CD4-positive, alpha-beta memory T cell (primary cell): ENCODE measurements at regions not wholly inside any gene's neighbourhood (a gene's known extent, or its start where the extent isn't known, plus 50 kb on each side); places are given as distances from the start of the nearest gene placed in this dataset.
"Not testable (repeated sequence)": the region's sequence is repeated elsewhere in the genome, so short reads cannot be mapped to it uniquely, and the experiment has no call there.

Experiments used
- CTCF ChIA-PET: fragments of 350-600 bp; sonication (Branson Sonifier 250); formaldehyde crosslinking; loops from one replicate; lab custom pipeline; 2021; ENCODE audit warnings: inconsistent platforms; ENCODE audit not compliant: partially characterized antibody; lab: Charles Lee
- POLR2A ChIA-PET: fragments of 350-600 bp; sonication (Branson Sonifier 250); formaldehyde crosslinking; loops from one replicate; lab custom pipeline; 2021; ENCODE audit not compliant: partially characterized antibody; lab: Charles Lee
- DNase-seq, 5 donors: peaks; one replicate each; pipeline versions ENCODE4 v3.0.0 to v3.0.0-alpha.2; 2020 to 2022; ENCODE audit warnings: mixed read lengths in 1 of 5
- H3K27ac ChIP-seq: one replicate; pipeline ENCODE4 v1.7.0; 2013; ENCODE audit warnings: low read depth, low read length
- H3K27me3 ChIP-seq: 2 replicates; pipeline ENCODE4 v1.7.0; 2013; ENCODE audit warnings: mild to moderate bottlenecking, low read length, moderate library complexity; ENCODE audit not compliant: insufficient read depth
- H3K36me3 ChIP-seq: 2 replicates; pipeline ENCODE4 v1.7.0; 2013; ENCODE audit warnings: mild to moderate bottlenecking, low read length, moderate library complexity; ENCODE audit not compliant: insufficient read depth
- H3K4me1 ChIP-seq: 2 replicates; pipeline ENCODE4 v1.7.0; 2013; ENCODE audit warnings: mild to moderate bottlenecking, low read length, moderate library complexity; ENCODE audit not compliant: insufficient read depth
- H3K4me3 ChIP-seq, 2 donors: one replicate each; pipeline ENCODE4 v1.7.0; 2013; ENCODE audit warnings: low read length in 2 of 2, mild to moderate bottlenecking in 1 of 2
- H3K9me3 ChIP-seq, 2 donors: one replicate each; pipeline ENCODE4 v1.7.0; 2013; ENCODE audit warnings: low read length in 2 of 2, control low read depth in 1 of 2; ENCODE audit not compliant: control insufficient read depth in 1 of 2
- H3K27ac Mint-ChIP-seq, 7 donors: one replicate each; pipeline ENCODE4 v1.8.0; 2020 to 2021; ENCODE audit warnings: mixed read lengths in 7 of 7, mild to moderate bottlenecking in 6 of 7, inconsistent platforms in 3 of 7, moderate library complexity in 3 of 7
- H3K27me3 Mint-ChIP-seq, 2 donors: one replicate each; pipeline ENCODE4 v1.8.0; 2020 to 2021; ENCODE audit warnings: mixed read lengths in 2 of 2
- H3K36me3 Mint-ChIP-seq, 2 donors: one replicate each; pipeline ENCODE4 v1.8.0; 2020 to 2021; ENCODE audit warnings: mixed read lengths in 2 of 2, inconsistent platforms in 1 of 2, mild to moderate bottlenecking in 1 of 2
- H3K4me1 Mint-ChIP-seq, 4 donors: one replicate each; pipeline ENCODE4 v1.8.0; 2020 to 2021; ENCODE audit warnings: mixed read lengths in 4 of 4, mild to moderate bottlenecking in 1 of 4
- H3K4me3 Mint-ChIP-seq, 8 donors: one replicate each; pipeline ENCODE4 v1.8.0; 2020 to 2021; ENCODE audit warnings: mixed read lengths in 8 of 8, mild to moderate bottlenecking in 7 of 8, moderate library complexity in 6 of 8, inconsistent platforms in 3 of 8
- H3K9me3 Mint-ChIP-seq, 8 donors: one replicate each; pipeline ENCODE4 v1.8.0; 2020 to 2021; ENCODE audit warnings: mixed read lengths in 8 of 8, mild to moderate bottlenecking in 5 of 8, inconsistent platforms in 3 of 8, moderate library complexity in 1 of 8
- intact Hi-C: fragments of 100-400 bp; cut with micrococcal nuclease; formaldehyde crosslinking; loops from one replicate; pipeline ENCODE4 v1.15.1; 2023

DNA sequence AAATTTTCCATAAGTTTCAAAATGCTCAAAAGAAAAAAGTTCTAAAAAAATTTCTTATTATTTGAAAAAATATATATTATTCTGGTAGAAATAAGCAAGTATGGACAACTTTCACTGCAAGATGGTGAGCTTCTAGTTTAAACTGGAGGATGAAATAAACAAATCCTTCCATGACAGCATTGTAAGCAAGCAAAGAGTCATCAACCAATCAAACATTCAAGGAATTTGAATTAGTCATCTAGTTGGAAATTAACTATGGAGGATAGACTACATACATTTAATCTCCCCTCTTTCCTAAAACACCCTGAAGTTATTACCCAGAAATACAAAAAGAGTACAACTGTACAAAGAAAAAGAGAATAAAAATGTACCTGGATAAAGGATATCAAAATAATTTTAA is 51.0 kb upstream of the IRX5 start:
- H3K36me3 Mint-ChIP-seq: no peaks in the 10 kb centered on the region
- Histone ChIP-seq H3K36me3 (no peaks in the 10 kb centered on the region), H3K27ac (no peak overlapping the region), H3K27me3 (no peaks in the 10 kb centered on the region), H3K4me3 (no peak overlapping the region), H3K9me3 (no peaks in the 10 kb centered on the region), H3K4me1 (no peaks in the 10 kb centered on the region)
- POLR2A ChIA-PET: no interaction called here
- H3K27me3 Mint-ChIP-seq: peaks cover 2 to 4% of the 10 kb centered on the region in 2 donors
- no peak for DNase-seq
- H3K27ac Mint-ChIP-seq: no peak overlapping the region
- no peaks in the 10 kb centered on the region for H3K4me1 Mint-ChIP-seq
- CTCF ChIA-PET: no interaction called here
- peaks cover 0 to 7% (median 5%) of the 10 kb centered on the region in 8 donors for H3K9me3 Mint-ChIP-seq
- H3K4me3 Mint-ChIP-seq: no peak overlapping the region
- intact Hi-C loops: no loop called here

DNA sequence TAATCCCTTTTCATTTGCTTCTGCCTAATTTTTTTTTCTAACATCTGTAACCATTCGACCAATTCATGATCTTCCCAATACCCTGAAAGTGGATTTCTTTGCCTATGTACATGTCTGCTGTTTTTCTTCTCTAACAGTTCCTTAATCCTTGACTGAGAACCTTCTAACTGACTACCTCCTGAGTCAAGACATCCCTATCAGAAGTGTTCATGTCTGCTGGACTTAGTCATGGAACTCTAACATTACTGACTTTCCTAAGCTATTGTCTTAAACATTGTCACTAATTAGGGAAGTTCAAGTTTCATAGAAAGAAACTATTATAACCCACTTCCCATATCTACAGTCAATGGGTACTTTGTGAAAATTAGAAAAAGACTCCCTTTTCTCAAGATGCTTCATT is 52.4 kb upstream of the IRX5 start:
- intact Hi-C loops: no loop called here
- Histone ChIP-seq H3K36me3 (no peaks in the 10 kb centered on the region), H3K9me3 (no peaks in the 10 kb centered on the region), H3K4me1 (no peaks in the 10 kb centered on the region), H3K4me3 (no peak overlapping the region), H3K27me3 (no peaks in the 10 kb centered on the region), H3K27ac (no peak overlapping the region)
- H3K36me3 Mint-ChIP-seq: no peaks in the 10 kb centered on the region
- H3K4me1 Mint-ChIP-seq: no peaks in the 10 kb centered on the region
- DNase-seq: no peak
- no peak overlapping the region for H3K4me3 Mint-ChIP-seq
- peaks cover 0 to 7% (median 2%) of the 10 kb centered on the region in 8 donors for H3K9me3 Mint-ChIP-seq
- CTCF ChIA-PET: no interaction called here
- no peak overlapping the region for H3K27ac Mint-ChIP-seq
- POLR2A ChIA-PET: no interaction called here
- peaks cover 3 to 8% of the 10 kb centered on the region in 2 donors for H3K27me3 Mint-ChIP-seq

DNA sequence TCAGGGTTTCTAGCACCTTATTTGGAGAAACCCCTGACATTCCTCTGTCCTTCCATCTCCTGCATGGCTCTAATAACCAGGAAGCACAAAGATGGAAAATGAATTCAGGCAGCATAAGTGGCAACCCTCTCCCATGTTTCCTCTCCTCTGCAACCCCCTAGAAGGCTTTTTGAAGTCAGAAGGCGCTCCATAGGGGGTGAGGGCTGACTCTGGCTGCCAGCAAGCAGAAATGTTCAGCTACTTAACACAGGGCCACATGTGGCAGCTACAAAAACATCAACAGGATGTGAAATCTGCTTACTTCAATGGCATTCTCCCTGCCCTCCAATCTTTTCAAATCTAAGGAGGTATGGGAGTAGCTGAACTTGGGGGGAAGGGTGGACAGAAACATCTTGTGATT is 55.2 kb upstream of the IRX5 start:
- POLR2A ChIA-PET: no interaction called here
- CTCF ChIA-PET: no interaction called here
- no peak overlapping the region for H3K4me3 ChIP-seq

DNA sequence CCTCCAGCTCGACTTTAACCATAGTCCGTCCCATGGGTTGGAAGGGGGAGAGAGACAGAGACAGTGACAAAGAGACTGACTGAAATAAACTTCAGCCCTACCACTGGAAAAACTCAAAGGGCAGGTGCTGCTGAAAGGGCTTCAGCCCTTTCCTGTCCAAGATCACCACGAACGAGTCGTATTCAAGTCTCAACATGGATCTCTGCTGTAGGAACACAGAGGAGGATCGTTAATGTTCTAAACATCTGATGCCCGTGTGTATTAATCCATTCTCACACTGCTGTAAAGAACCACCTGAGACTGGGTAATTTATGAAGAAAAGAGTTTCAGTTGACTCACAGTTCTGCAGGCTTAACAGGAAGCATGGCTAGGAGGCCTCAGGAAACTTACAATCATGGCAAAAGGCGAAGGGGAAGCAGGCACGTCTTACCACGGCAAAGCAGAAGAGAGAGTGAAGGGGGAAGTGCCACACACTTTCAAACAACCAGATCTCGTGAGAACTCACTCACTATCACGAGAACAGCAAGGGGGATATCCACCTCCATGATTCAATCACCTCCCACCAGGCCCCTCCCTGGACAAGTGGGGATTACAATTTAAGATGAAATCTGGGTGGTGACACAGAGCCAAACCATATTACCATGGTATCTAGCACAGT is 56.8 kb upstream of the IRX5 start:
- H3K36me3 Mint-ChIP-seq, H3K27me3 ChIP-seq, H3K36me3 ChIP-seq, H3K4me1 ChIP-seq, H3K27ac Mint-ChIP-seq, H3K4me3 ChIP-seq, H3K9me3 Mint-ChIP-seq, H3K27ac ChIP-seq, CTCF ChIA-PET, H3K4me1 Mint-ChIP-seq, H3K27me3 Mint-ChIP-seq, H3K4me3 Mint-ChIP-seq, POLR2A ChIA-PET, DNase-seq, H3K9me3 ChIP-seq, intact Hi-C loops: not testable (repeated sequence)

More for the DNA sequence above, 55.2 kb upstream of the IRX5 start:
- peaks cover 0 to 9% (median 2%) of the 10 kb centered on the region in 8 donors for H3K9me3 Mint-ChIP-seq
- H3K36me3 ChIP-seq: no peaks in the 10 kb centered on the region
- H3K27me3 ChIP-seq: no peaks in the 10 kb centered on the region
- H3K27ac Mint-ChIP-seq: no peak overlapping the region
- no peaks in the 10 kb centered on the region for H3K4me1 ChIP-seq
- H3K27ac ChIP-seq: no peak overlapping the region
- H3K36me3 Mint-ChIP-seq: no peaks in the 10 kb centered on the region
- intact Hi-C loops: no loop called here
- no peaks in the 10 kb centered on the region for H3K9me3 ChIP-seq
- H3K27me3 Mint-ChIP-seq: peaks cover 3 to 9% of the 10 kb centered on the region in 2 donors
- H3K4me1 Mint-ChIP-seq: no peaks in the 10 kb centered on the region
- no peak overlapping the region for H3K4me3 Mint-ChIP-seq
- no peak for DNase-seq

DNA sequence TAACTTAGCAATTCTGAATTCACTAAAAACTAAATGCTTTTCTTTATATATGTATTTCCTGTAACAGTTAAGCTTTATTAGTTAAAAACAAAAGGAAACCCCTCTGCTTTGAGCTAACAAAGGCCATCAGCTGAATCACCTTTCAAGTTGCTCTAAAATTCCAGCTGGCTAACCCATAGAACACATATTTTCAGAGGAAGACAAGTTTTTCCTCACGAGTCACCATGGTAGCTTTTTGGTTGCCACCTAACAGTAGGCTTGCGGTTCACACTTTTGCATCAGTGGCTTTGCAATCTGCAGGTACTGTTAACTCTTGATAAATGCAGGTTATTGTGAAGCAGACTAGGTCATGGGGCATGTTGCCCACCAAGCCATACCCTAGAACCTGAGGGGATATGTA is 57.6 kb upstream of the IRX5 start:
- H3K27ac Mint-ChIP-seq: no peak overlapping the region
- H3K4me1 Mint-ChIP-seq: no peaks in the 10 kb centered on the region
- intact Hi-C loops: no loop called here

DNA sequence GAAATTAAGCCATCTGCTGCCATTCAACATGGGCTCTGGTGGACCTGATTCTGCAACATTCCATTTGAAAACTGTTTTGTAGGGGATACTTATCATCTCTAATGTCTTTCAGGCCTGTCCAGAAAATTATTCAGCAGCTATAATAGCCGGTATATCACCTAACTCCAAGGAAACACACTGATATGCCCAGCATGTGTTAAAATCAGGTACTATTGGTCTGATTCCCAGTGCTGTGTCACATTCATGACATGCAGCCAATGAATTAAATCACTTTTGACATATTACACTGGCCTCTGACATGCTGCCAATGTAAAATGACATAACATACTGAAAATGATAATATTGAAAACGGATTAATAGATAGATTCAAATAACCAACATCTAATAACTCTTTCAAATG is 60.5 kb upstream of the IRX5 start:
- intact Hi-C loops: no loop called here
- H3K36me3 ChIP-seq: no peaks in the 10 kb centered on the region
- Mint-ChIP-seq H3K9me3 (peaks cover 0 to 13% (median 3%) of the 10 kb centered on the region in 8 donors), H3K4me3 (no peak overlapping the region), H3K36me3 (no peaks in the 10 kb centered on the region), H3K4me1 (no peaks in the 10 kb centered on the region), H3K27ac (no peak overlapping the region), H3K27me3 (peaks cover 3 to 6% of the 10 kb centered on the region in 2 donors)
- no peaks in the 10 kb centered on the region for H3K4me1 ChIP-seq
- no peak for DNase-seq
- ChIA-PET CTCF (no interaction called here), POLR2A (no interaction called here)
- H3K27me3 ChIP-seq: no peaks in the 10 kb centered on the region
- no peak overlapping the region for H3K27ac ChIP-seq
- H3K9me3 ChIP-seq: peaks cover 0 to 6% of the 10 kb centered on the region in 2 donors
- H3K4me3 ChIP-seq: no peak overlapping the region

More for the DNA sequence above, 57.6 kb upstream of the IRX5 start:
- no peaks in the 10 kb centered on the region for H3K36me3 Mint-ChIP-seq
- ChIA-PET POLR2A (no interaction called here), CTCF (no interaction called here)
- H3K4me3 ChIP-seq: no peak overlapping the region
- peaks cover 3 to 9% of the 10 kb centered on the region in 2 donors for H3K27me3 Mint-ChIP-seq
- no peaks in the 10 kb centered on the region for H3K27me3 ChIP-seq
- H3K4me3 Mint-ChIP-seq: no peak overlapping the region
- no peaks in the 10 kb centered on the region for H3K9me3 ChIP-seq
- peaks cover 0 to 8% (median 2%) of the 10 kb centered on the region in 8 donors for H3K9me3 Mint-ChIP-seq
- no peaks in the 10 kb centered on the region for H3K36me3 ChIP-seq
- H3K4me1 ChIP-seq: no peaks in the 10 kb centered on the region
- no peak for DNase-seq
- H3K27ac ChIP-seq: no peak overlapping the region

DNA sequence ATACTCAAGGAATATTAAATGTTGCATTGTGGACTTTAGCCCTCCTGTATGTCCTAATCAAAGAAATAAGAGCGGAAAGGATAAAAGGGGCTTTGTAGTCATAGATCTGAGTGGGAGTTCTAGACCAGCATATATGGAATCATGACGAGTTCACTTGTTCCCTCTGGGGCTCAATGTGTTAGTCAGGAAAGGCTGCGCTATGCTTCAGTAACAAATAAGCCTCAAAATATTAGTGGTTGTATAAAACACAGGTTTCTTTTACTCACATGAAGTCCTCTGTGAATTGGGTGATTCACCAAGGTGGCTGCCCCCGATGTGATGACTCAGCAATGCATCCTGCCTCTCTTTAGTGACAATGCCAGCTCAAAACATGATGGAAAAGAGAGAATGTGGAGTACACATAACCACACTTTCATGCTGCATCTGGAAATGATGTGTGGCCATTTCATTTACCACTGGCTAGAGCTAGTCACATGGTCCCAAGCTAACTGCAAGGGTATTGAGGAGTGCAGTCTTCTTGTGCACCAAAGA is 63.3 kb upstream of the IRX5 start:
- Mint-ChIP-seq H3K27me3 (peaks cover 0 to 1% of the 10 kb centered on the region in 2 donors), H3K36me3 (no peaks in the 10 kb centered on the region), H3K9me3 (peaks cover 0 to 9% (median 2%) of the 10 kb centered on the region in 8 donors), H3K4me1 (no peaks in the 10 kb centered on the region), H3K4me3 (no peak overlapping the region), H3K27ac (no peak overlapping the region)
- Histone ChIP-seq H3K27me3 (no peaks in the 10 kb centered on the region), H3K36me3 (no peaks in the 10 kb centered on the region), H3K4me1 (no peaks in the 10 kb centered on the region), H3K27ac (no peak overlapping the region), H3K9me3 (peaks cover 0 to 6% of the 10 kb centered on the region in 2 donors), H3K4me3 (no peak overlapping the region)
- ChIA-PET CTCF (no interaction called here), POLR2A (no interaction called here)
- no peak for DNase-seq
- intact Hi-C loops: no loop called here
